ENCODE measurements at regions not wholly inside any gene's neighbourhood (a gene's known extent, or its start where the extent isn't known, plus 50 kb on each side); places are given as distances from the start of the nearest gene placed in this dataset.

- intact Hi-C loops (cut with DNase I; ENCODE audit: low total_unique reads), result no loop called here
- DNase-seq, result no peak
- no peak overlapping the region for H3K27ac ChIP-seq
- no peak overlapping the region for H3K4me3 ChIP-seq
- no peaks in the 10 kb centered on the region for H3K36me3 ChIP-seq
- H3K27me3 ChIP-seq, result no peaks in the 10 kb centered on the region
- no peaks in the 10 kb centered on the region for H3K9me3 ChIP-seq
- no peak for TF ChIP-seq CTCF (IDR thresholded peaks at IDR 0.05)
- no peaks in the 10 kb centered on the region for H3K4me1 ChIP-seq
Observed at GRCh38 chr1:101379950-101380349, 143.1 kb downstream of the S1PR1 start.

GRCh38 chr1:101382135-101382534, 145.3 kb downstream of the S1PR1 start:
- Histone ChIP-seq H3K36me3 (no peaks in the 10 kb centered on the region), H3K27ac (no peak overlapping the region), H3K4me3 (no peak overlapping the region), H3K4me1 (no peaks in the 10 kb centered on the region), H3K27me3 (no peaks in the 10 kb centered on the region), H3K9me3 (no peaks in the 10 kb centered on the region)
- TF ChIP-seq CTCF (IDR thresholded peaks at IDR 0.05), result no peak
- DNase-seq, result no peak
- intact Hi-C loops (cut with DNase I; ENCODE audit: low total_unique reads), result no loop called here

- Histone ChIP-seq H3K27ac (no peak overlapping the region), H3K27me3 (no peaks in the 10 kb centered on the region), H3K36me3 (no peaks in the 10 kb centered on the region), H3K9me3 (no peaks in the 10 kb centered on the region), H3K4me3 (no peak overlapping the region), H3K4me1 (no peaks in the 10 kb centered on the region)
- intact Hi-C loops (cut with DNase I; ENCODE audit: low total_unique reads), result no loop called here
- no peak for DNase-seq
- TF ChIP-seq CTCF (IDR thresholded peaks at IDR 0.05), result no peak
Observed at GRCh38 chr1:101388904-101389546, 152.2 kb downstream of the S1PR1 start.

- intact Hi-C loops (cut with DNase I; ENCODE audit: low total_unique reads), result no loop called here
- no peaks in the 10 kb centered on the region for H3K9me3 ChIP-seq
- H3K27ac ChIP-seq, result no peak overlapping the region
- DNase-seq, result no peak
- H3K36me3 ChIP-seq, result no peaks in the 10 kb centered on the region
- H3K27me3 ChIP-seq, result no peaks in the 10 kb centered on the region
- no peak for TF ChIP-seq CTCF (IDR thresholded peaks at IDR 0.05)
- H3K4me3 ChIP-seq, result no peak overlapping the region
- no peaks in the 10 kb centered on the region for H3K4me1 ChIP-seq
Observed at GRCh38 chr1:101389547-101389929, 152.7 kb downstream of the S1PR1 start.

- no peaks in the 10 kb centered on the region for H3K36me3 ChIP-seq
- H3K4me1 ChIP-seq, result no peaks in the 10 kb centered on the region
- TF ChIP-seq CTCF (IDR thresholded peaks at IDR 0.05), result no peak
- intact Hi-C loops (cut with DNase I; ENCODE audit: low total_unique reads), result no loop called here
- no peak overlapping the region for H3K27ac ChIP-seq
- H3K9me3 ChIP-seq, result no peaks in the 10 kb centered on the region
- no peak for DNase-seq
- H3K4me3 ChIP-seq, result no peak overlapping the region
- H3K27me3 ChIP-seq, result peaks cover 0 to 2% of the 10 kb centered on the region in 2 donors
Observed at GRCh38 chr1:101392552-101392951, 155.7 kb downstream of the S1PR1 start.

- Histone ChIP-seq H3K36me3 (no peaks in the 10 kb centered on the region), H3K27ac (no peak overlapping the region), H3K27me3 (peaks cover 0 to 2% of the 10 kb centered on the region in 2 donors), H3K9me3 (no peaks in the 10 kb centered on the region), H3K4me1 (no peaks in the 10 kb centered on the region), H3K4me3 (no peak overlapping the region)
- TF ChIP-seq CTCF (IDR thresholded peaks at IDR 0.05), result no peak
- DNase-seq, result no peak
- intact Hi-C loops (cut with DNase I; ENCODE audit: low total_unique reads), result no loop called here
Observed at GRCh38 chr1:101394041-101394440, 157.2 kb downstream of the S1PR1 start.

Data from tibial artery (tissue), 4 donors.